Liver (tissue), 8 donors: ENCODE measurements at regions not wholly inside any gene's neighbourhood (a gene's known extent, or its start where the extent isn't known, plus 50 kb on each side); places are given as distances from the start of the nearest gene placed in this dataset.

Experiments used
- DNase-seq: peaks from one replicate; pipeline ENCODE4 v3.0.0-alpha.2; 2017; ENCODE audit warnings: low spot score
- H3K27ac ChIP-seq, 2 donors: one replicate each; pipeline ENCODE4 v1.7.0; 2013; ENCODE audit warnings: inconsistent platforms in 2 of 2, low read length in 2 of 2, control low read depth in 1 of 2, low read depth in 1 of 2, mild to moderate bottlenecking in 1 of 2
- H3K27me3 ChIP-seq, 4 donors: one replicate each; pipeline versions ENCODE4 v1.6.1 to v1.7.0; 2013; ENCODE audit warnings: low read length in 3 of 4, inconsistent platforms in 1 of 4, mild to moderate bottlenecking in 1 of 4, moderate library complexity in 1 of 4; ENCODE audit not compliant: control insufficient read depth in 4 of 4, insufficient read depth in 4 of 4
- H3K36me3 ChIP-seq, 4 donors: one replicate each; pipeline versions ENCODE4 v1.6.1 to v1.7.0; 2013; ENCODE audit warnings: low read length in 3 of 4, mild to moderate bottlenecking in 3 of 4, low read depth in 1 of 4, moderate library complexity in 1 of 4; ENCODE audit not compliant: control insufficient read depth in 4 of 4, insufficient read depth in 3 of 4
- H3K4me1 ChIP-seq, 4 donors: one replicate each; pipeline versions ENCODE4 v1.6.1 to v1.7.0; 2013; ENCODE audit warnings: low read length in 3 of 4, mild to moderate bottlenecking in 3 of 4, moderate library complexity in 1 of 4; ENCODE audit not compliant: control insufficient read depth in 4 of 4, insufficient read depth in 4 of 4
- H3K4me3 ChIP-seq, 3 donors: one replicate each; pipeline versions ENCODE4 v1.6.1 to v1.7.0; 2013; ENCODE audit warnings: low read length in 3 of 3, control low read depth in 1 of 3, low read depth in 1 of 3, mild to moderate bottlenecking in 1 of 3
- H3K9ac ChIP-seq, 2 donors: one replicate each; pipeline ENCODE4 v1.7.0; 2013; ENCODE audit warnings: low read length in 2 of 2, mild to moderate bottlenecking in 2 of 2, moderate library complexity in 2 of 2, control low read depth in 1 of 2, low read depth in 1 of 2
- H3K9me3 ChIP-seq, 4 donors: one replicate each; pipeline versions ENCODE4 v1.6.1 to v1.7.0; 2013; ENCODE audit warnings: low read length in 3 of 4; ENCODE audit not compliant: control insufficient read depth in 4 of 4
- EGR1 ChIP-seq, 2 donors: IDR thresholded peaks; 2 replicates each; pipeline ENCODE4 v1.6.1; 2016 to 2018; ENCODE audit warnings: antibody characterized with exemption in 2 of 2, low read depth in 2 of 2
- FOXA1 ChIP-seq: IDR thresholded peaks from 2 replicates; pipeline ENCODE4 v1.6.1; 2016; ENCODE audit warnings: antibody characterized with exemption
- GABPA ChIP-seq, 2 donors: IDR thresholded peaks in 1 of 2; conservative IDR thresholded peaks in 1 of 2; 2 replicates each; pipeline ENCODE4 v1.6.1; 2016; ENCODE audit warnings: antibody characterized with exemption in 2 of 2, mild to moderate bottlenecking in 1 of 2, moderate library complexity in 1 of 2
- HNF4A ChIP-seq, 2 donors: conservative IDR thresholded peaks; 2 replicates each; pipeline ENCODE4 v1.6.1; 2016; ENCODE audit warnings: antibody characterized with exemption in 2 of 2, mild to moderate bottlenecking in 2 of 2
- MAX ChIP-seq: IDR thresholded peaks from 2 replicates; pipeline ENCODE4 v1.6.1; 2016; ENCODE audit warnings: antibody characterized with exemption
- NR2F2 ChIP-seq: IDR thresholded peaks from 2 replicates; pipeline ENCODE4 v1.6.1; 2016; ENCODE audit warnings: antibody characterized with exemption
- RAD21 ChIP-seq, 2 donors: IDR thresholded peaks; 2 replicates each; pipeline ENCODE4 v1.6.1; 2016; ENCODE audit warnings: antibody characterized with exemption in 2 of 2, mild to moderate bottlenecking in 2 of 2
- RXRA ChIP-seq, 2 donors: IDR thresholded peaks; 2 replicates each; pipeline ENCODE4 v1.6.1; 2017 to 2018; ENCODE audit warnings: antibody characterized with exemption in 2 of 2, mild to moderate bottlenecking in 1 of 2
- SP1 ChIP-seq: IDR thresholded peaks from 2 replicates; pipeline ENCODE4 v1.6.1; 2018; ENCODE audit warnings: antibody characterized with exemption, mild to moderate bottlenecking
- TAF1 ChIP-seq: conservative IDR thresholded peaks from 2 replicates; pipeline ENCODE4 v1.6.1; 2016; ENCODE audit warnings: antibody characterized with exemption, mild to moderate bottlenecking
- WGBS: extraction: QIAGEN DNeasy Blood & Tissue Kit; methylation state at CpG from one replicate; pipeline ENCODE4 v1.1.7; 2013; 5-methylcytosine and 5-hydroxymethylcytosine counted together
- TF ChIP-seq, protein P1 (sequence below): IDR thresholded peaks from 2 replicates; pipeline ENCODE4 v1.6.1; 2016; ENCODE audit warnings: antibody characterized with exemption, mild to moderate bottlenecking
- TF ChIP-seq, protein P2 (sequence below): fragments of 150-350 bp; IDR thresholded peaks from 2 replicates; pipeline ENCODE4 v1.5.1; 2017; ENCODE audit warnings: improper control_type of control experiment, low read depth, low read length; ENCODE audit not compliant: missing input control
- donor health status: healthy.
- donor health status: healthy.
- donor health status: healthy.
- donor health status: healthy.
- donor health status: healthy.

GRCh38 chr21:27315373-27315772, 348.5 kb upstream of the ADAMTS5 start:
- H3K4me1 ChIP-seq, result no peaks in the 10 kb centered on the region
- no peaks in the 10 kb centered on the region for H3K27me3 ChIP-seq
- H3K27ac ChIP-seq, result no peak overlapping the region
- H3K9me3 ChIP-seq, result peaks cover 0 to 3% (median 0%) of the 10 kb centered on the region in 4 donors
- no peak for DNase-seq
- no peak overlapping the region for H3K9ac ChIP-seq
- TF ChIP-seq RXRA (IDR thresholded peaks at IDR 0.05), result no peak
- whole genome bisulfite sequencing, result 79% methylated on average over 2 of the region's 2 CpGs
- H3K36me3 ChIP-seq, result no peaks in the 10 kb centered on the region
- H3K4me3 ChIP-seq, result no peak overlapping the region

DNA sequence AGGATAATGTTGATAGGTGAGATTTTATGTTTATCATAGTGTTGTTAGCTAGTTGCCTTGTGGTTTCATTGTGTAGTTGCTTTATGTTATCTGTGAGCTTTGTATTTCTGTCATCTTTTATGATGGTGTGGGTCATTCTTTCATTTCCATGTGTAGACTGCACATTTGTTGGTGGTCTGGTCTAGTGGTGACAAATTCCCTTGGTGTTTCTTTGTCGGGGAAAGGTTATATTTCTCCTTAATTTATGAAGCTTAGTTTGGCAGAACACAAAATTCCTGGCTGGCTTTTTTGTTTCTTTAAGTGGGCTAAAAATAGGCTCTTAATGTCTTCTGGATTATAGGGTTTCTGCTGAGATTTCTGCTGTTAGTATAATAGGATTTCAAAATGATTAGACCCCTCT, 347.2 kb upstream of the ADAMTS5 start:
- no peak for TF ChIP-seq SP1
- Histone ChIP-seq H3K4me1 (no peaks in the 10 kb centered on the region), H3K27me3 (no peaks in the 10 kb centered on the region), H3K27ac (no peak overlapping the region), H3K36me3 (no peaks in the 10 kb centered on the region), H3K9me3 (peaks cover 0 to 3% (median 0%) of the 10 kb centered on the region in 4 donors), H3K9ac (no peak overlapping the region), H3K4me3 (no peak overlapping the region)
- DNase-seq, result no peak
- 79% methylated on average over 1 of the region's 1 CpG for WGBS

GRCh38 chr21:27306791-27307775, 340.2 kb upstream of the ADAMTS5 start:
- Histone ChIP-seq H3K9ac (no peak overlapping the region), H3K27me3 (peaks cover 0 to 5% (median 0%) of the 10 kb centered on the region in 4 donors), H3K4me1 (no peaks in the 10 kb centered on the region), H3K36me3 (no peaks in the 10 kb centered on the region), H3K27ac (no peak overlapping the region), H3K9me3 (no peaks in the 10 kb centered on the region), H3K4me3 (no peak overlapping the region)
- TF ChIP-seq HNF4A (conservative IDR thresholded peaks at IDR 0.05), result no peak
- TF ChIP-seq, protein P1, sequence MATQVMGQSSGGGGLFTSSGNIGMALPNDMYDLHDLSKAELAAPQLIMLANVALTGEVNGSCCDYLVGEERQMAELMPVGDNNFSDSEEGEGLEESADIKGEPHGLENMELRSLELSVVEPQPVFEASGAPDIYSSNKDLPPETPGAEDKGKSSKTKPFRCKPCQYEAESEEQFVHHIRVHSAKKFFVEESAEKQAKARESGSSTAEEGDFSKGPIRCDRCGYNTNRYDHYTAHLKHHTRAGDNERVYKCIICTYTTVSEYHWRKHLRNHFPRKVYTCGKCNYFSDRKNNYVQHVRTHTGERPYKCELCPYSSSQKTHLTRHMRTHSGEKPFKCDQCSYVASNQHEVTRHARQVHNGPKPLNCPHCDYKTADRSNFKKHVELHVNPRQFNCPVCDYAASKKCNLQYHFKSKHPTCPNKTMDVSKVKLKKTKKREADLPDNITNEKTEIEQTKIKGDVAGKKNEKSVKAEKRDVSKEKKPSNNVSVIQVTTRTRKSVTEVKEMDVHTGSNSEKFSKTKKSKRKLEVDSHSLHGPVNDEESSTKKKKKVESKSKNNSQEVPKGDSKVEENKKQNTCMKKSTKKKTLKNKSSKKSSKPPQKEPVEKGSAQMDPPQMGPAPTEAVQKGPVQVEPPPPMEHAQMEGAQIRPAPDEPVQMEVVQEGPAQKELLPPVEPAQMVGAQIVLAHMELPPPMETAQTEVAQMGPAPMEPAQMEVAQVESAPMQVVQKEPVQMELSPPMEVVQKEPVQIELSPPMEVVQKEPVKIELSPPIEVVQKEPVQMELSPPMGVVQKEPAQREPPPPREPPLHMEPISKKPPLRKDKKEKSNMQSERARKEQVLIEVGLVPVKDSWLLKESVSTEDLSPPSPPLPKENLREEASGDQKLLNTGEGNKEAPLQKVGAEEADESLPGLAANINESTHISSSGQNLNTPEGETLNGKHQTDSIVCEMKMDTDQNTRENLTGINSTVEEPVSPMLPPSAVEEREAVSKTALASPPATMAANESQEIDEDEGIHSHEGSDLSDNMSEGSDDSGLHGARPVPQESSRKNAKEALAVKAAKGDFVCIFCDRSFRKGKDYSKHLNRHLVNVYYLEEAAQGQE, result no peak
- TF ChIP-seq EGR1 (IDR thresholded peaks at IDR 0.05; ENCODE audit: low read depth in 2 of 2), result no peak
- no peak for TF ChIP-seq TAF1
- TF ChIP-seq, protein P2, sequence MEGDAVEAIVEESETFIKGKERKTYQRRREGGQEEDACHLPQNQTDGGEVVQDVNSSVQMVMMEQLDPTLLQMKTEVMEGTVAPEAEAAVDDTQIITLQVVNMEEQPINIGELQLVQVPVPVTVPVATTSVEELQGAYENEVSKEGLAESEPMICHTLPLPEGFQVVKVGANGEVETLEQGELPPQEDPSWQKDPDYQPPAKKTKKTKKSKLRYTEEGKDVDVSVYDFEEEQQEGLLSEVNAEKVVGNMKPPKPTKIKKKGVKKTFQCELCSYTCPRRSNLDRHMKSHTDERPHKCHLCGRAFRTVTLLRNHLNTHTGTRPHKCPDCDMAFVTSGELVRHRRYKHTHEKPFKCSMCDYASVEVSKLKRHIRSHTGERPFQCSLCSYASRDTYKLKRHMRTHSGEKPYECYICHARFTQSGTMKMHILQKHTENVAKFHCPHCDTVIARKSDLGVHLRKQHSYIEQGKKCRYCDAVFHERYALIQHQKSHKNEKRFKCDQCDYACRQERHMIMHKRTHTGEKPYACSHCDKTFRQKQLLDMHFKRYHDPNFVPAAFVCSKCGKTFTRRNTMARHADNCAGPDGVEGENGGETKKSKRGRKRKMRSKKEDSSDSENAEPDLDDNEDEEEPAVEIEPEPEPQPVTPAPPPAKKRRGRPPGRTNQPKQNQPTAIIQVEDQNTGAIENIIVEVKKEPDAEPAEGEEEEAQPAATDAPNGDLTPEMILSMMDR, result no peak
- no peak for TF ChIP-seq NR2F2
- no peak for TF ChIP-seq GABPA (IDR thresholded peaks at IDR 0.05 in 1 of 2, conservative IDR thresholded peaks at IDR 0.05 in 1 of 2)
- TF ChIP-seq FOXA1, result no peak
- no peak for TF ChIP-seq MAX
- TF ChIP-seq RXRA (IDR thresholded peaks at IDR 0.05), result no peak
- no peak for TF ChIP-seq SP1
- no peak for TF ChIP-seq RAD21 (IDR thresholded peaks at IDR 0.05)
- WGBS, result 62% methylated on average over 4 of the region's 4 CpGs
- no peak for DNase-seq
